Activated gamma-delta T cell (primary cell): ENCODE measurements at regions not wholly inside any gene's neighbourhood (a gene's known extent, or its start where the extent isn't known, plus 50 kb on each side); places are given as distances from the start of the nearest gene placed in this dataset.
"Not testable (repeated sequence)": the region's sequence is repeated elsewhere in the genome, so short reads cannot be mapped to it uniquely, and the experiment has no call there.

ENCODE experiments used
- DNase-seq: peaks from one replicate; lab custom pipeline; 2025; lab: John Stamatoyannopoulos, UW

DNA sequence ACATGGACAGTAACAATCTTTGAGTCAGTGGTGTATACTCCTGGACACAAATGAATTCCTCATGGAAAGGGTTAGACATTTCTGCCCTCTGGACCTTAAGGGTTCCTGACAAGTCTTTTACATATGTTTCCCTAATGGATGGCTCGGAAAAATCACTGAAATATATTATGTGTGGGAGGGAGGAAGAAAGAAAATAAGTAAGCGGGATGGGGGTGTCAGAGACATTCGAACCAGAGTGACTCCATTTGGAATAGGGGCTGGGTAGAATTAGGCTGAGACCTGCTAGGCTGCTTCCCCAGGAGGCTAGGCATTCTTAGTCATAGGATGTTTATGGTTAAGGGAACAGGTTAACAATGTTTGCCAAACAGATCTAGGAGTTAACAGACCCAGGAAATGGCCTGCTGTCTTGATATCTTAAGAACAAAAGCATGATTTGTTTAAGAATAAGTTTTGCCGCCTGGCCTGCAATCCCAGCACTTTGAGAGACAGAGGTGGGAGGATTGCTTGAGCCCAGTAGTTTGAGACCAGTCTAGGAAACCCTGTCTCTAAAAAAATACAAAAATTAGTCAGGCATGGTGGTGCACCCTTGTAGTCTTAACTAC, 1241.7 kb downstream of the TYW1 start:
- no peak for DNase-seq

DNA sequence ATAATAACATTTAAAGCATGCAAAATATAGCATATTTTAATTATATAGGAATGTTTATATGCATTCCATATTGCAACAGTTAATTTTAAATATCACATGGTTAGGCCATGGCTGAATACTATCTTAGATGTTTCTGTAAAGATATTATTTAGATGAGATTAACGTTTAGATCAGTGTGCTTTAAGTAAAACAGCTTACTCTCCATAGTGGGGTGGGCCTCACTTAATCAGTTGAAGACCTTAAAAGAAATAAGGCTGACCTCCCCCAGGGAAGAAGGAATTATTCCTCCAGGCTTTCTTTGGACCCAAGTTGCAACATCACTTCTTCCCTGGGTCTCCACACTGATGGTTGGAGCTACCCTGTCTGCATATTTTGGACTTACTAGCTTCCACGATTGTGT, 1246.5 kb downstream of the TYW1 start:
- DNase-seq: no peak

DNA sequence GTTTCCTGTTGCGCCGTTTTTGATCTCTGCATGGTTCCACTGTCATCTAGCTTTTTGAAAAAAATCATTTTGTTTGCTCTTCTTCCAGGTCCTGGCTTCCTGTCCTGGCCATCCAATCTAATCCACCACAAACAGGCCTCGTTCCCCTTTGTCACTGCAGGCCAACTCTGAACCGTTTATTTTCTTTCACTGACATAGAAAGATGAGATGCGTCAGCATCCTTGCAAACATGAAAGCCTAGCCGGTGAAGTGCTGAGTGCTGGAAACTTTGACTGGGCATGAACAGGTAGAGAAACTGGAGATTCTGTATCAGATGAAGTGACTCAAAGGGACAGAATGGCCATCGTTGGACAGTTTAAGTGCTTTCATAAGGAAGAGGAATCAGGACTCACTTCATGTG, 1247.8 kb downstream of the TYW1 start:
- no peak for DNase-seq

DNA sequence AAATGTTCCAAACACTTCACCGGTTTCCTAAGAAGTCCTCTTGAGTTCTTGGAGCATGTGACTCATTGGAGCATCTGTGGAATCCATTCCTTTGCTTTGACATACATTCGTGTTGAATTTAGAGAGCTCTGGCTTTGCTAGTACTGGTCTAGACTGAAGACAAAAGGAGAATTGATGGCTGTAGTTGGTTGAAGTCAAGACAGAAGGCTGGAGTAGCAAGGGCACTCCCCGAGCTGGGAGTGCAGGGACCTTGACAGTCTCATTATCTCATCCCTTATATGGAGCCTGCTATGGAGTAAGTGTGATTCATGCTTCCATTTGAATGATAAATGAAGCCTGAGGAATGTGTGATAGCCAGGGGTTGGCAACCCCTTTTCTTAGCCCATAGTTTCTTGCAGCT, 1249.1 kb downstream of the TYW1 start:
- DNase-seq: no peak

DNA sequence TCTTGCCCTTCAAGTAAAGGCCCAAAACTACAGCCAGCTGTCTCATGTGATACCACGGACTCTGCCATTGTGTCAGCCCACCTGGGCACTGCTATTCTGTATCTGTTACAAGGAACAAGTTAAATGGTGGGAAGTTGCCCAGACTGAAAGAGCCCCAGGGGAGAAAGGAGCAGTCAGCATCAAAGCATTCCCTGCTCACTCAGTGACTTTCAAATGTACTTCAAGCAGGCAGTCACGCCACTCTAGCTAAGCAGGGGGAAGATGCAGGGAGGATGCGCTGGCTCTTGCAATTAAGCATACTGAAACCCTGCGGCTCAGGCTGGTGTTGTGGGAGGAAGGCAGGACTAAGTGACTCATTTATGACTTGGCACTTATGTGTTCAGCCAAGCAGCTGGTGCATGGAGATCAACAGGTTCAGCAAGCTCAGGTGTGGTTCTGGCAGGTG, 1249.6 kb downstream of the TYW1 start:
- DNase-seq: no peak

DNA sequence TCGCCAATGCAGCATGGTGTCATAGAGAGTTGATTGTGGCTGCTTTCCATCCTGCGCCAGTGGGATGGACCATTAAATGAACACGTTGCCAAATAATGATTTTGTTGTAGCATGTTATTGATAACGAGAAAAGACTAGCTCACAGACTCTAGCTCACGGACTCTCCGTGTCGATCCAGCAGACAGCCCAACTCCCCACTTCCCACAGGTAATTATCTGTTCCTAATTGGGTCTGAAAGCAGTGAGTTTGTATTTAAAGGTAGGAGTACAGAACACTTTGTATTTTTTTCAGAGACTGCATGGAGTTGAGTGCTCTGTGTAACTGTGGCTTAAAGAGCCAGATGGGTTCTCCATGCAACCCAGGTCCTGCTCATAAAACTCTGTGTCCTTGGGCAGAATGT, 1250.5 kb downstream of the TYW1 start:
- DNase-seq: no peak

DNA sequence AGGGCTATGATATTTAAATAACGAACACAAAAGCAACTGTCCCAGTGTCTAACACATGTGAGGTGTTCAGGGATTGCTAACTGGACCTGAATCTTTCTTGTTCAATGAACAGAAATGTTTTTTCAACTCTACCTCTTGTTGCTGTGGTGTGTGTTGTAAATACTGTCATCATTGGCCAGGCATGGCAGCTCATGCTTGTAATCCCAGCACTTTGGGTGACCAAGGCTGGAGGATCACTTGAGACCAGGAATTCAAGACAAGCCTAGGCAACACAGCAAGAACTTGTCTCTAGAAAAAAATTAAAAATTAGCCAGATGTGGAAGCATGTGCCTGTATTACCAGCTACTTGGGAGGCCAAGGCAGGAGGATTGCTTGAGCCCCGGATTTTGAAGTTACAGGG, 1250.9 kb downstream of the TYW1 start:
- DNase-seq: no peak

DNA sequence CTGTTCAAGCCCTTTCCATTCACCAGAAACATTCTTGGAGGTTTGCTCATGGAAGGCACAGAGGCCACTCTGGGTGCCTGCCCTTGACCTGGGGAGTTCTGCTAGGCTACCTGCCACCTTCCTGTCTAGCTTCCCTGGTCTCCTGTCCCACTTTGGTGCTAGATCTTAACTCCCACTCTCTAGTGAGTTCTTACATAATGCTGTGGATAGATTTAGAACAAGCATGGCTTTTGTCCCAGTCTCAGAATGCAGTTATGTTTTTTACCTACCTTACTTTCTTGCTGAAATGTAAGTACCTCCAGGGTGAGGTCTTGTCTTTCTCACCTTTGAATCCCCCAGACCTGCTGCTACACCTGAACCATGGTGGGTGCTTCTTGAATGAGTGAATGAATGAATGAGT, 1252.3 kb downstream of the TYW1 start:
- no peak for DNase-seq

DNA sequence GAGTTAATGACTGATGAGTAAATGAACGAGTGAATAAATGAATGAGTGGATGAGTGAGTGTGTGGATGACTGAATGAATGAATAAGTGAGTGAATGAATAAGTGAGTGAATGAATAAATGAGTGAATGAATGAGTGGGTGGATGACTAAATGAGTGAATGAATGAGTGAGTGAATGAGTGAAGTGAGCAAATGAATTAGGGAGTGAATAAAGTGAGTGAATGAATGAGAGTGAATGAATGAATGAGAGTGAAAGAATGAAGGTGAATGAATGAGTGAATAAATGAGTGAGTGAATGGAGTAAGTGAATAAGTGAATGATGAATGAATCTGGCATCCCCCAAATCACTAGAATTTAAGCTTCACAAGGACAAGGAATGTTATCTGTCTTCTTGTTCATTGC, 1253.0 kb downstream of the TYW1 start:
- no peak for DNase-seq

DNA sequence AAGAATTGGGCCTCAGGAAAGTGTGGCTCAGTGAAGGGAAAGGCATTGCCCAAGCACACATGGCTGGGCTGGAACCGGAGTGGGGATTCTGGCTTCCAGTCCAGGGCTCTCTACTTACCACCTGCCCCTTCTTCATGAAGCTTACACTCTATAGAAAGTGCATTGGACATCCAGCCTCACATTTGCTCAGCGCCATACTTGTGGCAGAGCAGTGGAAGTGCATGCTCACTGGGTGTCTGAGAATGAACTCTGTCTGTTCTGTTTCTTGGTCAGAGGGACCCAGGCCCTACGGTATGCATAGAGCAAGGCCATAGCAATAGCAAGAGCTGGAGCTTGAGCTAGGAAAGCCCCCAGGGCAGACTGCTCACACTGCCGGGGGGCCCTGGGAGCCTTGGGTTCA, 1253.5 kb downstream of the TYW1 start:
- no peak for DNase-seq

DNA sequence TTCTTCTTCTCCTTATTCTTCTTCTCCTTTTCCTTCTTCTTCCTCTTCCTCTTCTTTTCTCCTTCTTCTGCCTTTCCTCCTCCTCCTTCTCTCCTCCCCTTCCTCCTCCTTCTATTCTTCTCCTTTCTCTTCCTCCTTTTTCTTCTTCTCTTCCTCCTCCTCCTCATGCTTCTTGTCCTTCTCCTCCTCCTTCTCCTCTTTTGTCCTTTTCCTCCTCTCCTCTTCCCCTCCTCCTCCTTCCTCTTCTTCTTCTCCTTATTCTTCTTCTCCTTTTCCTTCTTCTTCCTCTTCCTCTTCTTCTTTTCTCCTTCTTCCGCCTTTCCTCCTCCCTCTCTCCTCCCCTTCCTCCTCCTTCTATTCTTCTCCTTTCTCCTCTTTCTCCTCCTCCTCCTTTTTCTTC, 1258.2 kb downstream of the TYW1 start:
- not testable (repeated sequence) for DNase-seq

DNA sequence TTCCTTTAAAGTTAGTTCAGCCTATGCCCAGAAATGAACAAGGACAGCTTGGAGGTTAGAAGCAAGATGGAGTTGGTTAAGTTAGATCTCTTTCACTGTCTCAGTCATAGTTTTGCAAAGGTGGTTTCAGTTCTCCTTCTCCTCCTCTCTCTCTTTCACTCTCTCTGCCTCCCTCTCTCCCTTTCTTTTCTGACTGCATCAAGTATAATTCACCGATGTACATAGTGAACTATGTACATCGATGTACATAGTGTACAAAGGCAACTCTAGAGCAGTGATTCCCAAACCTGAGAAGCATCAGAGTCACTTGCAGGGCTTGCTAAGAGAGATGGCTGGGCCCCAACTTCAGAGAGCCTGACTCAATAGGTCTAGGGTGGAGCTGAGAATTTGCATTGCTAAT, 1259.7 kb downstream of the TYW1 start:
- DNase-seq: no peak

DNA sequence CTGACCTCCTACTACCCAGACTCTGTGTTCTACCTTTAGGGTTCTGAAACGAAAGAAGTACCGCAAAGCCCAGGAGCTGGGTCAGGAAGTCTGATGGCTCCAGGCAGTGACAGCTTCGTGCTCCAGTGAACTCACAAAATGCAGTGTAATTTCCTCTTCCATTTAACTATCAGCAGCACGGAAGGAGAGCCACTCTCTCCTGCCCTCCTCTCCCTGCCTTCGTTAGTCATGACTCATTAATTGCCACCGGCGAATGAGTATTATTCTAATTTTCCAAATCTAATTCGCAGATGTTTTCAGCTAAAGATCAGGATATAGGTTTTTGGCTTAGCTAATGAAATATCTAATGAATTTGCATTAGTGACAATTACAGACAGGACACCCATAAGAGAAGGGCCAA, 1262.0 kb downstream of the TYW1 start:
- no peak for DNase-seq

DNA sequence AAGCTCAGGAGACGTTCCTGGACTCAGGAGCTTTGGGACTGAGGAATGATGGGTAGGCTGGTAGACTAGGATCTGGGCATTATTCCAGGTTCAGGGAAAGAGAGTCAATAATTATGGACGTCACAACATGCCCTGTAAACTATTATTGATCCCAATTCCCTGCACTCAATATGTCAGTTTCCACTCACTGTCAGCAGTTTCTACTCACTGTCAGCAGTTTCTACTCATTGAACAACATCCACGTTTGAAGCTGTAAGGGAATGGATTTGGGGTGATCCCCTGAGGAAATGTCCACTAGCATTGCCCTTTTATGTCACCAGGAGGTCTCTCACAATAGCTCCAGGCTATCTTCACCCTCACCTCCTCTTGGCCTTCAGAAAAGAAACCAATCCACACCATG, 1268.6 kb downstream of the TYW1 start:
- no peak for DNase-seq

DNA sequence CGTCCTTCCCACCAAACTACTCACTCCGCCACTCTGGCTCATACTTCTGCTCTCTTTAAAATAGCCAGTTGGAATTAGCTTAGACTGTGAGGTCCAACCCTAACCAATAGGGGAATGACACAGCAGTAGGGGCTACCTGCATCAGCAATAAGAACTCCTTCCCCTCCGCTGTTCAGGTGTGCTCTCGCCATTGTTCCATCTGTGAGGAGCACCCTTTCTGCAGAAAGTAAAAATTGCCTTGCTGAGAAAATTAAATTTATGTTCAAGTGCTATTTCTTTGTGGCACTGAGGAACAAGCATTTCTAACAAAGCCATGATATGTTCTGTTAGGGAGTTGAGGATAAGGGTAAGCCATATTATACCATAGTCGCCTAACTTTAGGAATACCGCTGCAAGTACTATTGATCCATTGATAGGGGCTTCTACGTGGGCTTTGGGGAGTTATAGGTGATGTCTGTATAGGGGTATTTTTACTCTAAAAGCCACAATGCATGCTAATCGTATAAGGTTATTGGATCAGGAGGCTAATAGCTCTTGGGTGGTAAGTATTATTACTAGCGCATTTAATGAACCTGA, 1269.5 kb downstream of the TYW1 start:
- DNase-seq: no peak

DNA sequence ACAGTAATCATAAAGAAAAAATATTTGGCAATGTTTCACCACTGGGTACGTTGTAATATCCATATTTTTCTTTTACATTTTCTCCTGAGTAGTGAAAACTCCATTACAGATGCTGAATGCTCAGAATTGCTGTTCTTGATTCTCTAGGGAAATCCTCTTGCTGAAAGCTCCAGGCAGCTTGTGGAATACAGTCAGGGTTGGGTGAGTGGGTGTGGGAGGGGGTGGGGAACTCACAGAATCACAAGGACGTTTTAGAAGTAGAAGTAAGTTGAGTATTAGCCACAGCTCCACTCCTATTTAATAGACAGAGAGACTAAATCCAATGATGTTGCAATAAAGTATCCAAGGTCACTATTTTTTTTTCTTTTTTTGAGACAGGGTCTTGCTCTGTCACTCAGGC, 1270.9 kb downstream of the TYW1 start:
- no peak for DNase-seq

DNA sequence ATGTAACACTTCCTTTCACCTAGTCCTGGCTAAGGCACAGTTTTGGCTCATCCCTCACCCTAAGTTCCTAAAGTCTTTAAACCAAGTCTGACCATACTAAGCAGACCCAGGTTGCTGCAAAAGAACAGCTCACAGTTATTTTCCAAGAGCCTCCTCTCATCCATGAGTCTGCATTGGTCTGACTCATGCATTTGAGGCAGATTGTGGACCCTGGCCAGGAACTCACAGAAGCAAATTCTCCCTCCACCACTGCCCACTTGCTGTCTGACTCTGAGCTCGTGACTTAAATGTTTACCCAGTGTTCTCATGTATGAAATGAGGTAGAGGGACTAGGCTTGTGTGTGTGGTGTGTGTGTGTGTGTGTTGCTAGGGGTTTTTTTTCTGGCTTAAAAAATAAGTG, 1272.8 kb downstream of the TYW1 start:
- no peak for DNase-seq

DNA sequence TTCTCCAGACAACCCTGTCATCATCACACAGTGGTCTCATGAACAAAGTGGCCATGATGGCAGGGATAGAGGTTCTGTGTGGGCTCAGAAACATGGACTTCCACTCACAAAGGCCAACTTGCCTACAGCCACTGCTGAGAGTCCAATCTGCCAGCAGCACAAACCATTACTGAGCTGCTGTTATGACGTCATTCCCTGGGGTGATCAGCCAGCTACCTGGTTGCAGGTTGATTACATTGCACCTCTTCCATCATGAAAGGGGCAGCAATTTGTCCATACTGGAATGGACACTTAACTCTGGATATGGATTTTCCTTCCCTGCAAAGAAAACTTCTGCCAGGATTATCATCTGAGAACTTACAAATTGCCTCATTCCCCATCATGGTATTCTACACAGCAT, 1275.9 kb downstream of the TYW1 start:
- no peak for DNase-seq

DNA sequence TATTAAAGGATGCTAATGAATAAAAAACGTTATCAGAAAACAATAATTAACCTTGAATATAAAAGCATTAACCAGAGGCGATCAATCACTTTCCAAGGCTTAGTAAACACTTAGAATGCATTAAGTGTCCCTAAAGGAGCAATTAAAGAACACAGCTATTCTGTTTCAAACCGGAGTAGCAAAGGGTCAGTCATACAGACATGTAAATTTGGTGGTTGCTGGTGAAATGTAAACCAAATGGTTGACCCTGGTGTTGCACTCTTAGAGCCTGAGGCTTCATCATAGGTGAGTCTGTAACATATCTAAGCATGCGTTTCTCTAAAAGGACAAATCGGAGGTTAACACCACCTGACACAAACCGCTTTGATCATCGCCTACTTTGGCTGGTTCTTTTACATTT, 1280.1 kb downstream of the TYW1 start:
- no peak for DNase-seq

DNA sequence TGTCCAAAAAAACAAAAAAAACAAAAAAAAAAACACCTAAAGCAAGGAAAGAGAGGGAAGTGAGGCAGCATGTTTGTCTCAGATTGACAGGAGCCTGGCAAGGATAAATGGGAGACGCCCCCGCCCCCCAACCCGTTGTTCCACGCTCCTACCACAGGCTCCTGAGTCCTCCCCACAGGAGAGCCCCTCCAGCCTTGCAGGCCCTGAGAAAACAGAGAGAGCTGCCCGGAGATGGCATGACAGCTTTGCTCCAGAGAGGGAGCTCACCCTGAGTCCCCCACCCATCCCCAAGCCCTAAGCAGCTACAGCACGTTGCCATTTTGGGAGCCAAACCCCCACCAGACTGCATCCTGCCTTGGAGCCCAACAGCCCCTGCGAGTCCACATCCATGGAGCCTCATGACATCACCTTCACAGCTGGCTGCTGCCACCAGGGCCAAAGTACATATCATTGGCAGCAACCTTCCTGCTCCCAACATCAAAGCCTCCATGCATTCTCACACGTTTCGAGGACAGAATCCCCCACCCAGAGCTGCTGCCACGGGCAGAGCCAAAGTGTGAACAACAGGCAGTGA, 1283.3 kb downstream of the TYW1 start:
- DNase-seq: no peak

DNA sequence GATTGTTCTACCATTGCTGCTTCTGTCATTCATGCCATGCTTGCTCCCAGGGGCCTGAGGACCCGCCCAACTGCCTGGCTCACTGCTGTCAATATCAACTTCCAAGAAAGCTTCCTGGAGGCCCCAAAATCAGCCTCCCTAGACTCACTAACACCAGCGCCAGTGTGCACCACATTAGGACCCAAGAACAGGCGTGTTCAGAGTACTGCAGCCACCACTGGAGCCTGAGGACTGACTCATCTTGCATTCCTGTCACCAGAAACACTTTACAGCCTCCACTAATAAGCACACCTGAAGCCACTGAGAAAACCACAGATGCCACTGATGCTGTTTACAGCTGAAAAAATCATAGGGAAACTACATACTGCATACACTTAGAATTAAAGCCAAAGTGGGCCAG, 1284.3 kb downstream of the TYW1 start:
- DNase-seq: no peak

DNA sequence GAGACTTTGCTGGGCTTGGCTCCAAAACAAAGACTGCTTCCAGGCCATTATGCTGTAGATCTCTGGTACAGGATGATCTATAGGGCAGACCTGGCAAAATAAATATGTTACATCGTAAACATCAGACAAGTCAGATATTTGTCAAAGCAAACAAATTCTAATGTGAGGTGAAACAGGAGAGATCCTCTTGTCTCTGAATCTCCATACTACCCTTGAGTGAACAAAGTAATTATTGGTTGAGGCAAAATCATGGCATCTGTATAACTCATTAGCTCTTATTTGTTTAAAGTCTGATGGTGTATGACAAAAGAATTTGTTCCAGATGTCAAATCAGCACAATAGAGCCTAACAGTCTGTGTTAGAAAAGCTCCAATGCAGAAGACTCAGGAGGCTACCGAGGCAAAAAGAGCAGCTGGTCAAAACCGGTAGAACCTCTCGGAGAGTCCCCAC, 1291.5 kb downstream of the TYW1 start:
- no peak for DNase-seq

DNA sequence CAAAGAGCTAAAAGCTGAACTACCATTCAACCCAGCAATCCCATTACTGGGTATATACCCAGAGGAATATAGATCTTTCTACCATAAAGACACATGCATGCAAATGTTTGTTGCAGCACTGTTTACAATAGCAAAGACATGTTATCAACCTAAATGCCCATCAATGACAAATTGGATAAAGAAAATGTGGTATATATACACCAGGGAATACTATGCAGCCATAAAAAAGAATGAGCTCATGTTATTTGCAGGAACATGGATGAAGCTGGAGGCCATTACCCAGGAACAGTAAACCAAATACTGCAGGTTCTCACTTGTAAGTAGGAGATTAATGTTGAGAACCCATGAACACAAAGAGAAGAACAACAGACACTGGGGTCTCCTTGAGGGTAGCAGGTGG, 1295.1 kb downstream of the TYW1 start:
- DNase-seq: no peak

DNA sequence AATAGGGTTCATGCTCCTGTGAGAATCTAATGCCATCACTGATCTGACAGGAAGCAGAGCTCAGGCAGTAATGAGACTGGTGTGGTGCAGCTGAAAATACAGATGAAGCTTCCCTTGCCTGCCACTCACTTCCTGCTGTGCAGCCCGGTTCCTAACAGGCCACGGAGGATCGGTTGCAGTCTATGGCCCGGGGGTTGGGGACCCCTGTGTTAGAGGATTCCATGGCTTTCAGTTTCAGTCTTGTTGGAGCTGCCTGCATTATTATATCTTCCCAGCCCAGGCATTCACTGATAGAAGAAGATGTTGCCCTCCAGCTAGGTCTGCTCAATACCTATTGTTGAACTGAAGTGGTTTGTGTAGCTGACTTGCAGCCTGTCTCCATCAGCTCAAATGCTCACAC, 1298.8 kb downstream of the TYW1 start:
- DNase-seq: no peak
